GM06990 (cell line): ENCODE measurements at regions not wholly inside any gene's neighbourhood (a gene's known extent, or its start where the extent isn't known, plus 50 kb on each side); places are given as distances from the start of the nearest gene placed in this dataset.

ENCODE experiments used
- DNase-seq: peaks from one replicate; pipeline ENCODE4 v3.0.0-alpha.2; 2011; ENCODE audit not compliant: insufficient read length; ENCODE audit errors: extremely low read depth
- H3K27me3 ChIP-seq: replicated peaks from 2 replicates; pipeline ENCODE4 v1.6.0; 2011; ENCODE audit warnings: low read length; ENCODE audit not compliant: control insufficient read depth, insufficient read depth
- H3K36me3 ChIP-seq: 2 replicates; pipeline ENCODE4 v1.5.1; 2011; ENCODE audit warnings: low read length; ENCODE audit not compliant: control insufficient read depth, insufficient read depth
- H3K4me3 ChIP-seq: replicated peaks from 2 replicates; pipeline ENCODE4 v1.5.1; 2011; ENCODE audit warnings: low read depth, mild to moderate bottlenecking, control low read depth, low read length
- TF ChIP-seq, protein P1 (sequence below): IDR thresholded peaks from 2 replicates; pipeline ENCODE4 v1.5.1; 2011; ENCODE audit warnings: low read length, control low read depth, mild to moderate bottlenecking, inconsistent platforms; ENCODE audit not compliant: insufficient read depth, poor library complexity, severe bottlenecking

DNA sequence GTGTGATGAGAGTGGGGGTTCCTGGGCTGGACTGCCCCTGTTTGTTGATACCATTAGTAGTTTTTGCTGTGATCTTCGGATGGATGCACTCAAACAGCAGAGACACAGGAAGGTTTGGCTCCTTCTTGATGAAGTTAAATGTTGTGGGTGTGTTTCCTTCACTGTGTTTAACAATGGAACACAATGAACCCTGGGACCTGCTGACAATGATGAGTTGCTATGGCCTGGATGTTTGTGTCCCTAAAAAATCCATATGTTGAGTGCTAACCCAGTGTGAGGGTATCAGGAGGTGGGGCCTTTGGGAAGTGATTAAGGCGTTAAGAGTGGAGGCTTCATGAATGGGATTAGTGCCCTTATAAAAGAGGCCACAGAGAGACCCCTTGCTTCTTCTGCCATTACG lies 237.4 kb upstream of the HS6ST1 start:
- DNase-seq: no peak

DNA sequence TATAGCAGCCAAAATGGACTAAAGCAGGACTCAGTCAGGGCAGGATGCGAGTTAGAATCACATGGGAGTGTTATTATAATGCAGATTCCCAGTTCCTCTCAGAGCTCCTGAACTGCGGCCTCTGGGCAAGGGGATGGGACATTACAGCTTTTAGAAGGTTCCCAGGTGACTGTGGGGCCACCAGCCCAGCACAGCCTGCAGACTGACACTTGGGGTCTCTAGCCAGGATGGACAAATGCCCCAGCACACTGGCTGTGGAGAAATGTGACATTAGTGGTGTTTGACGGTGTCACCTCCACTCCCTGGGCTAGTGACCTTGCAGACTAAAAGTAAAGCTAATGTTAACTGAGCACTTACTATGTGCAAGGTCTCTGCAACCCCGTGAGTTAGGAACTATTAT lies 238.0 kb upstream of the HS6ST1 start:
- TF ChIP-seq, protein P1, sequence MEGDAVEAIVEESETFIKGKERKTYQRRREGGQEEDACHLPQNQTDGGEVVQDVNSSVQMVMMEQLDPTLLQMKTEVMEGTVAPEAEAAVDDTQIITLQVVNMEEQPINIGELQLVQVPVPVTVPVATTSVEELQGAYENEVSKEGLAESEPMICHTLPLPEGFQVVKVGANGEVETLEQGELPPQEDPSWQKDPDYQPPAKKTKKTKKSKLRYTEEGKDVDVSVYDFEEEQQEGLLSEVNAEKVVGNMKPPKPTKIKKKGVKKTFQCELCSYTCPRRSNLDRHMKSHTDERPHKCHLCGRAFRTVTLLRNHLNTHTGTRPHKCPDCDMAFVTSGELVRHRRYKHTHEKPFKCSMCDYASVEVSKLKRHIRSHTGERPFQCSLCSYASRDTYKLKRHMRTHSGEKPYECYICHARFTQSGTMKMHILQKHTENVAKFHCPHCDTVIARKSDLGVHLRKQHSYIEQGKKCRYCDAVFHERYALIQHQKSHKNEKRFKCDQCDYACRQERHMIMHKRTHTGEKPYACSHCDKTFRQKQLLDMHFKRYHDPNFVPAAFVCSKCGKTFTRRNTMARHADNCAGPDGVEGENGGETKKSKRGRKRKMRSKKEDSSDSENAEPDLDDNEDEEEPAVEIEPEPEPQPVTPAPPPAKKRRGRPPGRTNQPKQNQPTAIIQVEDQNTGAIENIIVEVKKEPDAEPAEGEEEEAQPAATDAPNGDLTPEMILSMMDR: no peak
- H3K36me3 ChIP-seq: no peaks in the 10 kb centered on the region
- H3K4me3 ChIP-seq: no peak overlapping the region
- no peaks in the 10 kb centered on the region; the same call in 1 of the 2 replicates for H3K27me3 ChIP-seq
- no peak for DNase-seq

More for the DNA sequence above, 237.4 kb upstream of the HS6ST1 start:
- Histone ChIP-seq H3K36me3 (no peaks in the 10 kb centered on the region), H3K4me3 (no peak overlapping the region), H3K27me3 (no peaks in the 10 kb centered on the region; the same call in 1 of the 2 replicates)
- TF ChIP-seq, protein P1: no peak

DNA sequence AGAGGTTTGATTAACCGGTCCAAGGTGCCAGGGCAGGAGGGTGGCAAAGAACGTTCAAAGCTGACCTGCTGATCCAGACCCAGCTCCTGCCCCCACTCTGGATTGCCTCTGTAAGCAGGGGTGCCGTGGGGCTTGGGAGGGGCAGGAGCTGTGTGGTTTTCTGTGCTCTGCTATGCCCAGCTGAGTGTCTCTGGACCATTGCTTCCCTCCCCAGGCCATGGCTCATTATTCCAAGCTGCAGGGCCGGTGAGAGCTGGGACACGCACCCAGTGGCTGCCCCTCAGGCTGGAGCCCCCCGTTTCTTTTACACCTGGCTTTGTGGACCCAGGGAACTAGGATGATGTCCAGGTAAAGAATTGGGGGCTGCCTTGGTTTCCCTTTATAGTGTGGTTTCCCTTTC lies 238.4 kb upstream of the HS6ST1 start:
- DNase-seq: no peak
- TF ChIP-seq, protein P1: no peak
- no peak overlapping the region for H3K4me3 ChIP-seq
- no peaks in the 10 kb centered on the region; the same call in 1 of the 2 replicates for H3K27me3 ChIP-seq
- H3K36me3 ChIP-seq: no peaks in the 10 kb centered on the region

DNA sequence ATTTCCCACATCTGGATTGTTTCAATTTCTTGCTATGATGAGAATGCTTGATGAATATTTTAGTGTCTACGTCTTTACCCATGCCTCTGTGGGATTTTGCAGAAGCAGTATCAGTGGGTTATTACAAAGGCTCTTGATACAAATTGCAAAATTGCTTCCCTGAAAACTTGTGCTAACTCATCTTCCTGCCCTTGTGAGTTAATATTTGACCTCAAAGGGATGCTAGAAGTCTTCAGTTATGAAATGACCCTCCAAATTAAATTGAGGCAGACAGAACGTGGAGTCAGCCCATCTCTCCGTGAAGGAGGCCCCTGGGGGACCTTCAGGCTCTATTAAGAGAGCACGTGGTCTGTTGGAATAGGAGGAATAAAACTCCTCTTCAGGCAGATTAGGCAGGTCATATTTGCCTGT lies 239.2 kb upstream of the HS6ST1 start:
- Histone ChIP-seq H3K4me3 (no peak overlapping the region), H3K36me3 (no peaks in the 10 kb centered on the region), H3K27me3 (no peaks in the 10 kb centered on the region; the same call in 1 of the 2 replicates)
- no peak for DNase-seq
- TF ChIP-seq, protein P1: no peak

DNA sequence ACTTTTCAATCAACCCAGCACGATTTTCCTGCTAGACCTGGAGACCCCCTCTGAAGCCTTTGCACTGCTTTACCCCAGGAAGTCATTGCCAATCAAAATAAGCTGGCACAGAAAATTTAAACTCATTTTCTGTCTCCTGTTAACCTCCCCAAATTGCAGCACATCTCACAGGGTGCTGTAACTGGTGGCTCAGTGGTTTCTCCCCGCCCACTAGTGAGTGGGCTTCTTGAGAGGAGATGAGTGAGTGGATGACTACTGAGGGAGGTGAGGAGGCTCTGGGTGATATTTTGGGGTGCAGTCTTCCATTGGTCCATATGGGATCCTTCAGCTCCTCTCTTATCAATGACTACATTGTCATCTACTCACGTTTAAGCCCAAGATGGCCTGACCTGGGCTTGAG lies 239.8 kb upstream of the HS6ST1 start:
- Histone ChIP-seq H3K4me3 (no peak overlapping the region), H3K27me3 (no peaks in the 10 kb centered on the region; the same call in 1 of the 2 replicates), H3K36me3 (no peaks in the 10 kb centered on the region)
- DNase-seq: no peak
- TF ChIP-seq, protein P1: no peak
